ENCODE measurements at regions not wholly inside any gene's neighbourhood (a gene's known extent, or its start where the extent isn't known, plus 50 kb on each side); places are given as distances from the start of the nearest gene placed in this dataset.
"Not testable (repeated sequence)": the region's sequence is repeated elsewhere in the genome, so short reads cannot be mapped to it uniquely, and the experiment has no call there.

- ChIA-PET CTCF (no interaction called here), POLR2A (no interaction called here)
- DNase-seq (ENCODE audit: extremely low spot score), result no peak
- TF ChIP-seq NFRKB (IDR thresholded peaks at IDR 0.05), result no peak
- TF ChIP-seq BHLHE40 (IDR thresholded peaks at IDR 0.05; ENCODE audit: borderline replicate concordance), result no peak
- no peak for TF ChIP-seq SUZ12 (IDR thresholded peaks at IDR 0.05)
- no peak for TF ChIP-seq FOXA1 (IDR thresholded peaks at IDR 0.05)
- no peak for TF ChIP-seq L3MBTL2 (conservative IDR thresholded peaks at IDR 0.05)
- no peak for TF ChIP-seq ELF4 (IDR thresholded peaks at IDR 0.05)
- no peak for TF ChIP-seq FOXK2 (IDR thresholded peaks at IDR 0.05)
- TF ChIP-seq ARNT (IDR thresholded peaks at IDR 0.05), result no peak
- no peak for TF ChIP-seq ZNF384 (IDR thresholded peaks at IDR 0.05)
- no peak for TF ChIP-seq HDGF (IDR thresholded peaks at IDR 0.05; ENCODE audit: borderline replicate concordance)
Observed at GRCh38 chrX:140431521-140431920, 73.3 kb downstream of the SOX3 start.

GRCh38 chrX:140425712-140426395, 79.0 kb downstream of the SOX3 start:
- POLR2A ChIA-PET, result no interaction called here
- TF ChIP-seq ZNF384 (IDR thresholded peaks at IDR 0.05) (no peak), BHLHE40 (IDR thresholded peaks at IDR 0.05; ENCODE audit: borderline replicate concordance) (no peak), FOXK2 (IDR thresholded peaks at IDR 0.05) (no peak), FOXA1 (IDR thresholded peaks at IDR 0.05) (no peak), TARDBP (IDR thresholded peaks at IDR 0.05) (no peak), HDGF (IDR thresholded peaks at IDR 0.05; ENCODE audit: borderline replicate concordance) (no peak), ARNT (IDR thresholded peaks at IDR 0.05) (no peak), FOXM1 (IDR thresholded peaks at IDR 0.05; ENCODE audit: borderline replicate concordance) (no peak), LEF1 (IDR thresholded peaks at IDR 0.05; ENCODE audit: borderline replicate concordance) (no peak), SP1 (IDR thresholded peaks at IDR 0.05) (no peak), ELF4 (IDR thresholded peaks at IDR 0.05) (no peak), CTBP1 (IDR thresholded peaks at IDR 0.05; ENCODE audit: borderline replicate concordance) (no peak), SUZ12 (IDR thresholded peaks at IDR 0.05) (no peak), NFRKB (IDR thresholded peaks at IDR 0.05) (no peak)
- TF ChIP-seq, protein P1, sequence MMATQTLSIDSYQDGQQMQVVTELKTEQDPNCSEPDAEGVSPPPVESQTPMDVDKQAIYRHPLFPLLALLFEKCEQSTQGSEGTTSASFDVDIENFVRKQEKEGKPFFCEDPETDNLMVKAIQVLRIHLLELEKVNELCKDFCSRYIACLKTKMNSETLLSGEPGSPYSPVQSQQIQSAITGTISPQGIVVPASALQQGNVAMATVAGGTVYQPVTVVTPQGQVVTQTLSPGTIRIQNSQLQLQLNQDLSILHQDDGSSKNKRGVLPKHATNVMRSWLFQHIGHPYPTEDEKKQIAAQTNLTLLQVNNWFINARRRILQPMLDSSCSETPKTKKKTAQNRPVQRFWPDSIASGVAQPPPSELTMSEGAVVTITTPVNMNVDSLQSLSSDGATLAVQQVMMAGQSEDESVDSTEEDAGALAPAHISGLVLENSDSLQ (IDR thresholded peaks at IDR 0.05), result no peak
- no peak for DNase-seq (ENCODE audit: extremely low spot score)
- CTCF ChIA-PET, result no interaction called here

DNA sequence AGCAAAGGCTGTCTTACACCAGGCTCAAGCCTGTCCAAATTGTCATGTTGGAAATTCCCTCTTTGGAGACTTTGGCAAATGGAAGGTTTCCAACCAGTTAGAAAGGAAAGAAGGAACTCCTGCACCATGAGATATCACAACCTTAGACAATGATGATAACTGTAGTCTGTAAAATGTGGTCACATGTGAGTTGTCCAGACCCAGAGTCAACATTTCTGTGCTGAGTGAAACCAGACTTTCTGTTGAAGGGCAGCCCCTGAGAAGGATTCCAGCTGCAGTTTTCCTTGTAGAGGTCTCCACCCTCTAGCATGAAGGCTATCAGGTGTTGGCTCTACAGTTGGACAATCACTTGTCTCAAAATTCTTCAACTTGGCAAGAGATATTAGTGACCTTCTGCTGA, 82.4 kb downstream of the SOX3 start:
- no peak for TF ChIP-seq ARNT (IDR thresholded peaks at IDR 0.05)
- no peak for TF ChIP-seq FOXK2 (IDR thresholded peaks at IDR 0.05)
- POLR2A ChIA-PET, result no interaction called here
- CTCF ChIA-PET, result no interaction called here
- DNase-seq (ENCODE audit: extremely low spot score), result no peak

GRCh38 chrX:140402131-140402530, 102.7 kb downstream of the SOX3 start:
- POLR2A ChIA-PET; CTCF ChIA-PET; DNase-seq (ENCODE audit: extremely low spot score): not testable (repeated sequence)

GRCh38 chrX:140396326-140396725, 108.5 kb downstream of the SOX3 start:
- POLR2A ChIA-PET; DNase-seq (ENCODE audit: extremely low spot score): not testable (repeated sequence)
- CTCF ChIA-PET, result interaction anchor here (0.7 kb wide), 1 partner anchor 36 kb away, joined by 3 read pairs; no protein-coding TSS in a partner anchor

DNA sequence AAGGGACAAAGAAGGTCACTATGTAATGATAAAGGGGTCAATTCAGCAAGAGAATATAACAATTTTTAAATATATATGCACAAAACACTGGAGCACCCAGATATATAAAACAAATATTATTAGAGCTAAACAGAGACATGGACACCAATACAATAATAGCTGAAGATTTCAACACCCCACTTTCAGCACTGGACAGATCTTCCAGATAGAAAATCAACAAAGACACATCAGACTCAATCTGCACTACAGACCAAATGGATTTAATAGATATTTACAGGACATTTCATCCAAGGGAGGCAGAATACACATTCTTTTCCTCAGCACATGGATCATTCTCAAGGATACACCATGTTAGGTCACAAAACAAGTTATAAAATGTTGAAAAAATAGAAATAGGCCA, 111.4 kb downstream of the SOX3 start:
- POLR2A ChIA-PET, result no interaction called here

DNA sequence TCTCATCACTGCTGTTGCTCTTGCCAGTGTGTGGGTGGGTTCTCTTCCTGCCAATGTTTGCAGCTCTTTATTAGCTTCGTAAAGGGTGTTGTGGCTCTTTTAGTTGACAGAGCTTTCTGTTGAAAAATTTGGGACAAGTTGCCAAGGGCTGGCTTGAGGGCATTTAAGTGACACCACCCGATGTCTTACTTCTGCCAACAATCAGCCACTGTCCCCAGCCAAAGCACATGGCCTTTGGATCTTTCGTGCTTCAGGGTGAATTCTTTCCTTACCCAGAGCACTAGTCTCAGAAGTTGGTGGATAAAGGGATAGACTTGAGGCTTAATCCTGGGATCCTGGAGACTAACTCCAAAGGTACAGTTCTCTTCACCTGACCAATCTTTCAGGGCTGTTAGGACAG, 113.6 kb downstream of the SOX3 start:
- TF ChIP-seq ZNF384 (IDR thresholded peaks at IDR 0.05) (no peak), NFRKB (IDR thresholded peaks at IDR 0.05) (no peak), FOXA1 (IDR thresholded peaks at IDR 0.05) (no peak), FOXK2 (IDR thresholded peaks at IDR 0.05) (no peak), CTBP1 (IDR thresholded peaks at IDR 0.05; ENCODE audit: borderline replicate concordance) (no peak), HDGF (IDR thresholded peaks at IDR 0.05; ENCODE audit: borderline replicate concordance) (no peak), ARNT (IDR thresholded peaks at IDR 0.05) (no peak), FOXM1 (IDR thresholded peaks at IDR 0.05; ENCODE audit: borderline replicate concordance) (no peak), LEF1 (IDR thresholded peaks at IDR 0.05; ENCODE audit: borderline replicate concordance) (no peak), SUZ12 (IDR thresholded peaks at IDR 0.05) (no peak), SP1 (IDR thresholded peaks at IDR 0.05) (no peak), TARDBP (IDR thresholded peaks at IDR 0.05) (no peak), BHLHE40 (IDR thresholded peaks at IDR 0.05; ENCODE audit: borderline replicate concordance) (no peak)
- ChIA-PET POLR2A (no interaction called here), CTCF (no interaction called here)
- DNase-seq (ENCODE audit: extremely low spot score), result no peak

More for the DNA sequence above, 111.4 kb downstream of the SOX3 start:
- TF ChIP-seq NFRKB (IDR thresholded peaks at IDR 0.05) (no peak), FOXA1 (IDR thresholded peaks at IDR 0.05) (no peak), ARNT (IDR thresholded peaks at IDR 0.05) (no peak), CTBP1 (IDR thresholded peaks at IDR 0.05; ENCODE audit: borderline replicate concordance) (no peak), HDGF (IDR thresholded peaks at IDR 0.05; ENCODE audit: borderline replicate concordance) (no peak), SUZ12 (IDR thresholded peaks at IDR 0.05) (no peak), L3MBTL2 (conservative IDR thresholded peaks at IDR 0.05) (no peak), FOXM1 (IDR thresholded peaks at IDR 0.05; ENCODE audit: borderline replicate concordance) (no peak), TARDBP (IDR thresholded peaks at IDR 0.05) (no peak), FOXK2 (IDR thresholded peaks at IDR 0.05) (no peak), BHLHE40 (IDR thresholded peaks at IDR 0.05; ENCODE audit: borderline replicate concordance) (no peak), SP1 (IDR thresholded peaks at IDR 0.05) (no peak), LEF1 (IDR thresholded peaks at IDR 0.05; ENCODE audit: borderline replicate concordance) (no peak)
- TF ChIP-seq, protein P1 (IDR thresholded peaks at IDR 0.05), result no peak
- CTCF ChIA-PET, result no interaction called here
- no peak for DNase-seq (ENCODE audit: extremely low spot score)

All from HEK293T (cell line).